AG04449 (cell line): ENCODE measurements at regions not wholly inside any gene's neighbourhood (a gene's known extent, or its start where the extent isn't known, plus 50 kb on each side); places are given as distances from the start of the nearest gene placed in this dataset.

Experiments used
- CTCF ChIA-PET: fragments of 350-600 bp; formaldehyde crosslinking; extraction: SDS; loops from one replicate; lab custom pipeline; 2021; ENCODE audit warnings: antibody characterized with exemption; lab: Yijun Ruan, JAX
- POLR2A ChIA-PET: fragments of 400-600, 350-600 bp; formaldehyde crosslinking; extraction: SDS; loops from one replicate; lab custom pipeline; 2020; ENCODE audit warnings: antibody characterized with exemption, inconsistent platforms; lab: Yijun Ruan, JAX
- DNase-seq: peaks from one replicate; pipeline ENCODE4 v3.0.0-alpha.2; 2010; ENCODE audit warnings: low read depth, low spot score
- H3K4me3 ChIP-seq: 2 replicates; pipeline ENCODE4 v1.5.1; 2011; ENCODE audit warnings: low read depth, mild to moderate bottlenecking, control low read depth, low read length
- TF ChIP-seq, protein P1 (sequence below): IDR thresholded peaks from one replicate; pipeline ENCODE4 v1.5.1; 2011; ENCODE audit warnings: mild to moderate bottlenecking, moderate library complexity, low read length, control low read depth, inconsistent platforms; ENCODE audit not compliant: insufficient read depth; ENCODE audit errors: missing control alignments

DNA sequence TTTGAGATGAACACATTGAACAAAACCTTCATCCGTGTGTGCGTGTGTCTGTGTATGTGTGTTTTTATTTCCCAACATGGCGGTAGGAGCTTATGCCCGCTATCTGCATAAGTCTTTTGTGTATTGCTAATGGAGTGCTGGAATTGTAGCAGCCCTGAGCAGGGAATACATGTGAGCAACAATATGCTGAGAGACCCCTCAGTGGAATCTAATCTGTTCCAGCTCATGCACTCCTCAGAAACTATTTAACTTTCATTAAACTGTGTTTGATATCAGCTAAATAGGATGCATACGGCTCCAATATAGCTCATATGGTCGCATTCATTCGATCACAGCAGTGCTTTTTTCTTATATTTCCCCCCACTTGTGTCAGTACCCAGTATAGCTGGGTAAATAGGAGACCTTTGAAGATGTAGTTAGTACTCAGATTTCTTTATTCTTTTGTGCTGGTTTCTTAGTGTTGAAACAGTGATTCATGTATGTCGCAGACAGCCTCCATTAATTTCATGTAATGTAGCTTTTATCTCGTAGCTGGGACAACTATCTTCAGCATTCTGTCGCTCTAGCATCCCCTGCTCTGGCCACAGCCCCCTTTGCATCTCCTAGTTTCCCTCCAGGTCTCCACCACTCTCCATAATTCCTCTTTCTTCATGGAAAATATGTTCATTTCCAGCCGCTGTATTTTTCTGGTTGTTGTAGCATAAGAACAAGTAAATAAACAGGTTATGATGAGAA, 891.2 kb downstream of the BCL11A start:
- TF ChIP-seq, protein P1, sequence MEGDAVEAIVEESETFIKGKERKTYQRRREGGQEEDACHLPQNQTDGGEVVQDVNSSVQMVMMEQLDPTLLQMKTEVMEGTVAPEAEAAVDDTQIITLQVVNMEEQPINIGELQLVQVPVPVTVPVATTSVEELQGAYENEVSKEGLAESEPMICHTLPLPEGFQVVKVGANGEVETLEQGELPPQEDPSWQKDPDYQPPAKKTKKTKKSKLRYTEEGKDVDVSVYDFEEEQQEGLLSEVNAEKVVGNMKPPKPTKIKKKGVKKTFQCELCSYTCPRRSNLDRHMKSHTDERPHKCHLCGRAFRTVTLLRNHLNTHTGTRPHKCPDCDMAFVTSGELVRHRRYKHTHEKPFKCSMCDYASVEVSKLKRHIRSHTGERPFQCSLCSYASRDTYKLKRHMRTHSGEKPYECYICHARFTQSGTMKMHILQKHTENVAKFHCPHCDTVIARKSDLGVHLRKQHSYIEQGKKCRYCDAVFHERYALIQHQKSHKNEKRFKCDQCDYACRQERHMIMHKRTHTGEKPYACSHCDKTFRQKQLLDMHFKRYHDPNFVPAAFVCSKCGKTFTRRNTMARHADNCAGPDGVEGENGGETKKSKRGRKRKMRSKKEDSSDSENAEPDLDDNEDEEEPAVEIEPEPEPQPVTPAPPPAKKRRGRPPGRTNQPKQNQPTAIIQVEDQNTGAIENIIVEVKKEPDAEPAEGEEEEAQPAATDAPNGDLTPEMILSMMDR: no peak
- no peak for DNase-seq
- no peak overlapping the region for H3K4me3 ChIP-seq
- POLR2A ChIA-PET: no interaction called here
- CTCF ChIA-PET: no interaction called here

DNA sequence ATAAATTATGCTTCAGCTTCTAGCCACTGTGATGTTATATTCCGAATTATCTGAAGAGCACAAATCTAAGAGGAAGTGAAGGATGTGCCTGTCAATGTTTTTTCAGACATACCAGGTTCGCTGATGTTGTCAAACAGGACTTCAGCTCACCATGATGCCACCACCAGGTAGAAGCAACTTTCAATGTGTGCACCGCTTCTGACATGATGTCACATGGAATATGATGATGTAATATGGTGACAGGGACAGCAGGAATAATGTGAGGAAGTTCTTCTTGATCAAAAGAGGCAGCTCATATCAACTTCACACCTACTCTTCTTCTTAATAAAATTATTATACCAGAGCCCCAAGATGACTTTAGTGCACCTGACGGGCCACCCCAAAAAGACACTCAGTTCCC, 893.2 kb downstream of the BCL11A start:
- TF ChIP-seq, protein P1: no peak
- CTCF ChIA-PET: no interaction called here
- no peak overlapping the region for H3K4me3 ChIP-seq
- no peak for DNase-seq
- POLR2A ChIA-PET: no interaction called here

DNA sequence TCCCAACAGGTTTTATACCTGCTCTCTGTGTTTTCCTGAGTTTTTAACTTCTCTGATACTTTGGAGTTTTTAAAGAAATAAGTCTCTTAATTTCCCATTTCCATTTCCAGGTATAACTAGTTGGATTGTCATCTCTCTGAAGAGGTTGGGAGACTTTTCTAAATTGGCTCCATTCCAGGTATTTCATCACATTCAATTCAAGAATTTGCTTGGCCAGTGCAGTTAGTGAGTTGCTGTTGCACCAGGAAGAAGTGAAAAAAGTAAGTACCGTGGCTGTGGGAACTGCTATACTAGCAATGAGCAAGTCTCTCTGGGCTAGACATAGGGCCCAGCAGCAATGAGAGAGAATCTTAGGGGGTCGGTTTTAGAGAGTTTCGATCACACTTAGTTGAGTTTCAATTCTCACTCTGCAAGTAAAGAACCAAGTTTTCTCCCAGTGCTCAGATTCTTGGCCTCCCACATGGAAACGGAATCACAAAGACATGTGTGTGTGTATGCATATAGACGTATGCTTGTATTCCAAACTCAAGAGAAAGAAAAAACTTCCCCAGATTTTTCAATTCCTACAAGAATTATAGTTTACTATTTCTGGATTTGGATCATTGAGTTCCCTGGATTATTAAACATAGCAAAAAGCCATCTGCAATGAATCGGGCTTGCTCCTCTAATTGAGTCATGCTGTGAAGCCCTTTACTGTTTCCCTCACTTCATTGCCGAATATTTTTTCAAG, 894.4 kb downstream of the BCL11A start:
- H3K4me3 ChIP-seq: no peak overlapping the region
- ChIA-PET CTCF (no interaction called here), POLR2A (no interaction called here)
- DNase-seq: no peak
- TF ChIP-seq, protein P1: no peak

DNA sequence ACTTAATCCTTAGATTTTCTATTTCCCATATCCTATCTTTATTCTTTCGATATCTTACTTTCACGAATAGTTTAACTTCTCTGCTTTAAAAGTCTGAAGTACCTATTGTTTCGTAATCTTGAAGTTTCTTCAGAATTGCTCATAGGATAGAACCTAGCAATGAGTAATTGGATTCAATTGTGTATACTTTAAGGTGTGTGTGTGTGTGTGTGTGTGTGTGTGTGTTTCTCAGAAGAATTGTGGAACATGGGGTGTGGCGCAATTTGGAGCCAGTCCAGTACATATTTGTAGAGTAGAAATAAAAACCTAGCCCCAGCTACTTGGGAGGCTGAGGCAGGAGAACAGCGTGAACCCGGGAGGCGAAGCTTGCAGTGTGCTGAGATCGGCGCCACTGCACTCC, 897.6 kb downstream of the BCL11A start:
- TF ChIP-seq, protein P1: no peak
- H3K4me3 ChIP-seq: no peak overlapping the region
- POLR2A ChIA-PET: no interaction called here
- DNase-seq: no peak
- CTCF ChIA-PET: no interaction called here

DNA sequence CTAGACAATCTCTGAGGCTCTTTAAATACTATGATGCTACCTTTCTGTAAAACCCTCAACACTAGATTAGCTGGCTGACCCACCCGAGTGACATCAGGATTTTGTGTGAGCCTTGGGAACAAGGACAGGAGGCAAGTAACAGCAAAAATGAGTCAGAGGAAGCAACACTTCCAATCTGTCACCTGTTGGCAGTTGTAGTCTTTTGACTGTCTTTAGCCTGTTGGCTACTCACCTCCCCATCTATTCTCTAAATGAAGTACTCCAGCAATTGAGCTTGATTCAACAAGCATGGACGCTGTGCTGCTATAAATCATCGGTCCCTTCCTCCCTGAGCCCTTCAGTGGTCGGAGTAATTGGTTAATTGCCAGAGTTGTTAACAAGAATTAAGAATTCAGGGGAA, 898.7 kb downstream of the BCL11A start:
- POLR2A ChIA-PET: no interaction called here

DNA sequence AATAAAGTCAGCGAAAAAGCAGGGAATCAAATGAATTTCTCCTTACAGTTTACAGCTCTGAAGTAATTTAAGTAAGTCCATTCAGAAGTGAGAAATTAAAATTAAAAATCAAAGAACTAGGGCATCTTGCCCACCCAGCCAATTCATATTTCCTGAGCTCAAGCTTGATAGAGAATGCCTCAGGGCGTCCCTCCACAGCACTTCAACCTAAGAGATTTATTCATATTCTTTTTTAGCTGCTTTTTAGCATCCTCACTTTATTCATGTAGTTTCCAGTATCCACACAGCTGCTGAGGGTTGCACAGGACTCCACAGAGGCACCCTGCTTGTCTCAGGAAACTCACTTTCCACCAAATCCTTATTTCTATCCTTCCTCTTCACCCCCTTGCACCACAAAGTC, 900.3 kb downstream of the BCL11A start:
- ChIA-PET CTCF (no interaction called here), POLR2A (interaction anchor here (0.5 kb wide), 1 partner anchor 897 kb away, joined by 3 read pairs; no protein-coding TSS in a partner anchor)
- TF ChIP-seq, protein P1: no peak
- DNase-seq: no peak
- no peak overlapping the region for H3K4me3 ChIP-seq

More for the DNA sequence above, 898.7 kb downstream of the BCL11A start:
- TF ChIP-seq, protein P1: no peak
- no peak for DNase-seq
- no peak overlapping the region for H3K4me3 ChIP-seq
- CTCF ChIA-PET: no interaction called here
